GM12892 (cell line): ENCODE measurements at regions not wholly inside any gene's neighbourhood (a gene's known extent, or its start where the extent isn't known, plus 50 kb on each side); places are given as distances from the start of the nearest gene placed in this dataset.

Source experiments
- DNase-seq: peaks from one replicate; pipeline ENCODE4 v3.0.0; 2011; ENCODE audit not compliant: insufficient read length
- FAIRE-seq: peaks from 2 replicates; lab custom pipeline; 2011; peaks lifted over from hg19 to GRCh38; lab: Jason Lieb, UNC
- POLR2A ChIP-seq: IDR thresholded peaks from 2 replicates; pipeline ENCODE4 v1.6.1; 2011; ENCODE audit warnings: low read depth, low read length, control low read depth
- POLR2AphosphoS5 ChIP-seq: IDR thresholded peaks from 2 replicates; pipeline ENCODE4 v1.6.1; 2011; ENCODE audit warnings: low read depth, low read length, control low read depth
- TAF1 ChIP-seq: IDR thresholded peaks from 2 replicates; pipeline ENCODE4 v1.6.1; 2011; ENCODE audit warnings: low read depth, mild to moderate bottlenecking, control low read depth, low read length, borderline replicate concordance

DNA sequence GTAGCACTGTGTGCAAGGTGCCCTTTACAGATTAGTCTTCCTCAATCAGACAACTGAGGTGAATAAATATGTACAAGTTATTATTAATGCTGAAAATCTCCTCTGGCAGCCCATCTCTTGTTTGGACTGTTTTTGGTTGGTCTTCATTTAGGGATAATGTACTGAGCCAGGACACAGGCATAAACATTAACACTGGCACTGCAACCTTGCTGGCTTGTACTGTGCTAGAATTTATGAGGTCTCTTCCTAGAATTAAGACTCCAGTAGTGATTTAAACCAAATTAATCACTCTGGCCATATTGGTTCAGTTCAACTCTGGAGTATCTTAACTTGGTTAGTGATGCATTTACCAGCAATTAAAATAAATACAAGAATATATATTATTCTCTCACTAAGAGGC lies 244.7 kb upstream of the GK2 start:
- DNase-seq (no peak), FAIRE-seq (no peak)
- TF ChIP-seq POLR2AphosphoS5 (no peak), POLR2A (no peak), TAF1 (no peak)

DNA sequence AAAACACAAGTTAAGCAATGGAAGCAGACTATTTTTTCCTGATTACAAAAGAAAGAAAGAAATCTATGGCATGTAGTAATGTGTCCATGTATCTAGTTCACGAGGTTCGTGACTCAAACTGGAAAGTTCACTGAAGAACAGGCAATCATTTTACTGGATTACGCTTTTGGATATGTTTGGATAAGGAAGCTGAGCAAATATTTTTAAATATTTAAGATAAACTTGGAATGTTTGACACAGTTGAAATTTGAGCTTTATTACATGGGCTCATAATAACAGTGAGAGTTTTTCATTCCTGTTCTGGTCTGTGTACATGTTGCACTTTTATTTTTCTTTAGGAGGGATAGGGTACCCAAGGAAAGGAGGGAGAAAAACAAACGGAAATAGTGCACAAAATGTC lies 244.2 kb upstream of the GK2 start:
- no peak for DNase-seq
- no peak for TF ChIP-seq TAF1
- TF ChIP-seq POLR2AphosphoS5 = no peak
- no peak for TF ChIP-seq POLR2A
- no peak for FAIRE-seq

DNA sequence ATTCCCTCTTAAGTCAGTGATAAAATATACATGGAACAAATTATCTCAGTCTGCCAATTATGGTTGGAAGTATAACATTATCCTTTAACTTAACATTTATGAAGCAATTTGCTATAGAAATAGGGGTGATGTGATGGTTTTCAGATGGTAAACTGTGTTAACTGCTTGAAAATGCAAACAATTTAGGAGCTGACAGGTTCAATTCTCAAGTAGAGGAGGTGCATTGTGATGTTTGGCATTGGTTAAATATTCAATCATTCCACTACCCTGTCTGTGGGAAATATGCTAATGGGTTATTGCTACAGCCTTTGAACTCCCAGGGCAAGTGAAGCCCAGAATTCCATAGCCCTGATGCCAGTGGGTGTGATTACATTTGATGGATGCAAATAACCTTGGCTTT lies 243.4 kb upstream of the GK2 start:
- TF ChIP-seq POLR2A (no peak), POLR2AphosphoS5 (no peak), TAF1 (no peak)
- FAIRE-seq (no peak), DNase-seq (no peak)

DNA sequence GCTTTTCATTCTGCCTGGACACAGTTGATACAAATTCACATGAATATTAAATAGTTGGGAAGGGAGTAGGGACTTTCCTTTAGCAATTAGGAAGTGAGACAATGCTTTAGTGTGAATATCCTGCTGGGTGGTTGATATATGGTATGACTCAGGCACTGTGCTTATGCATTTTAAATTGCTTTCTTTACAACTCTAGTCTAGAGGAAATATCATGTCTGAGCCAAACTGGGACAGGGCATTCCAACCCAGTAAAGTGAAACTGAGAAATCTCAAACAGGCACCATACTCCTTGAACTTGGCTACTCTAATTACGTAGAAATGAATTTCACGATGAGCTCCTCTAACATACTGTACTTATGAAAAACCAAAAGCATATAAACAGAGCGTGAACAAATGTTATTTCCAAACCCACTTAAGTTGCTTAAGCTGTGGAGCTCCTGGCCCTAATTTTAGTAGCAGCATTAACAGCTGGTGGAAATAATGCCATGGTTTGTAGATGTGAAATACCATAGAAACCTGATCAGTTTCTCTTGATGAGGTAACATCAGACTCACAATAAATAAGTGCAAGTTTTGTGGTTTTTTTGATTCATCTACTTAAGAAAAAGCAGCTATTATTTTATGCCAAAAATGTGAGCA lies 242.9 kb upstream of the GK2 start:
- DNase-seq (no peak), FAIRE-seq (no peak)
- TF ChIP-seq POLR2AphosphoS5 (no peak), POLR2A (no peak), TAF1 (no peak)

DNA sequence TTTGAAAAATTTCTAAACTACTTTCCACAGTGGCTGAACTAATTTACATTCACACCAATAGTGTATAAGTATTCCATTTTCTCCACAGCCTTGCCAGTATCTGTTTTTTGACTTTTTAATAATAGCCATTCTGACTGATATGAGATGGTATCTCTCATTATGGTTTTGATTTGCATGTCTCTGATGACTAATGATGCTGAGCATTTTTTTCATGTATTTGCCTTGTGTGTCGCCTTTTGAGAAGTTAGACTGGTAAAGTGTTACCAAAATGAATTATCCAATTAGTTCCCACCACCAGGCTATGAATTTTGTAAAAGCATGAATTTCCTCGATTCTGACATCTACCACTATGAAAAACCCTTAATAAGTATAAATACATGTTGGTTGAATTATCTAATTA lies 242.2 kb upstream of the GK2 start:
- DNase-seq (no peak), FAIRE-seq (no peak)
- TF ChIP-seq POLR2A (no peak), POLR2AphosphoS5 (no peak), TAF1 (no peak)

DNA sequence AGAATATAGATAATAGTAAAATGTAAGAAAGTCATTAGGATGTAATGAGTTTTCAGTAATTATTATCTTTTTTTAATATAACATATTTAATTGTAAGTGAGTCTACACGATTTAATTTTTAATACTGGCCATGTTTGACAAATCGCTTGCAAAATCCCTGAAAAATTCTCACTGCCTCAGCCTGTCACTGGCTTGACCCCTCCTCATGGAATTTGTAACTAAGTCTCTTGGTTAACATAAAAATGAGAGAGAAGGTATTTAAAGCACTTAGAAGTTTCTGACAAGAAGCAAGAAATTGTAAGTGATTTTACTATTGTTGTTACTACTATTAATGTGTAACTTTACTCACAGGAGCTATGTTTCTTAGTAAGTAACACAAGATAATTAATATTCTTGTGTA lies 237.9 kb upstream of the GK2 start:
- TF ChIP-seq TAF1 (no peak), POLR2AphosphoS5 (no peak), POLR2A (no peak)
- FAIRE-seq = no peak
- DNase-seq = no peak

DNA sequence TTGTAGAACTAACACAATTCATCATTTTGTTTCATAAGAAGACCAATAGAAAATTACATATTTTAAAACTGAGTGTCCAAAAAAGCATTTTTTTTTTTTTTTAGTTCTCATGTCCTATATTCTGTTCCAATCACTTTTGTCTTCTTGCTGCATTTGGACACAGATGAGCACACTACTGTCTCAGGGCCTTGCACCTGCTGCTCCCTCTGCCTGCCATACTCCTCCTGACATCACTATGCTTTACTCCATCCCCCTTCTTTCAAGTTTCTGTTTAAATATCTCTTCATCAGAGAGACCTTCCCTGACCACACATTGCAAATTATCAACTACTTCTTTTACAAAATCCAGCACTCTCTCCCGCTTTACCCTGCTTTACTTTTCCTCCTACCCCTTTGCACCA lies 230.7 kb upstream of the GK2 start:
- FAIRE-seq (no peak), DNase-seq (no peak)
- TF ChIP-seq TAF1 (no peak), POLR2A (no peak), POLR2AphosphoS5 (no peak)

DNA sequence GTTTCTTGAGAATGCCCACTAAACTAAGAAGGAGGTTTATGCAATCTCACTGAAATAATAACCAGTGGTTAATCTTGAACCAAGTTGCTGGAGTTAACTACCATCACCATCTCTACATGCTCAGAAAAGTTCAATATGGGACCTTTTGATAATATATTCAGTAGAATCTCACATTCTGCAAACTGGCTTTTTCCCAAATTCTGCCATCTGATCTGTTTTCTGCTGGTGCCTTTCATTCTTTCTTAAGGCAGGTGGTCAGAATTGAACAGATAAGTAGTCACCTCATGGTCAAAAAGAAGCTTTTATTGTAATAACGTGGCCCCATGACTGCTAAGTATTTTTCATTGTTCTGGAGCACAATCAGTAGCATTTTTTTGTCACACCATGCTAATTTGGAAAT lies 229.0 kb upstream of the GK2 start:
- FAIRE-seq = no peak

DNA sequence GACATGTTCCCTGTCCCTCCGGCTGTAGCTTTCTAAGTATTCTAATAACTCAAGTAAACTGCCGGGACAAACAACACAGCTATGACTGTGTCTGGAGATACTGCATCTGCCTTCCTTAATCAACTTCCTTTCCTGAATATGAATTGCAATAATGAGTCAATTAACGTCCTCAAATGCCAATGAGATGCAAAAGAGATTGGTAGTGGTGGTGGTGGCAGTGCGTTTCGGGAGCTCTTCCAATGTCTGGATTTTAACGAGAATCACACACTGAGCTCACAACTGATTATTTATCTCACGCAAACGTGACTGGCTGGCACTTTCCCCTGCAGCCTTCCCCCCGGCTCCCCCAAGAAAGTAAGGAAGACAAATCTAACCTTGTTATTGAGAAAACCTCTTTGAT lies 226.1 kb upstream of the GK2 start:
- no peak for TF ChIP-seq POLR2AphosphoS5
- TF ChIP-seq POLR2A = no peak
- TF ChIP-seq TAF1 = no peak
- FAIRE-seq = no peak
- DNase-seq = no peak

More for the DNA sequence above, 229.0 kb upstream of the GK2 start:
- TF ChIP-seq TAF1 = no peak
- no peak for DNase-seq

DNA sequence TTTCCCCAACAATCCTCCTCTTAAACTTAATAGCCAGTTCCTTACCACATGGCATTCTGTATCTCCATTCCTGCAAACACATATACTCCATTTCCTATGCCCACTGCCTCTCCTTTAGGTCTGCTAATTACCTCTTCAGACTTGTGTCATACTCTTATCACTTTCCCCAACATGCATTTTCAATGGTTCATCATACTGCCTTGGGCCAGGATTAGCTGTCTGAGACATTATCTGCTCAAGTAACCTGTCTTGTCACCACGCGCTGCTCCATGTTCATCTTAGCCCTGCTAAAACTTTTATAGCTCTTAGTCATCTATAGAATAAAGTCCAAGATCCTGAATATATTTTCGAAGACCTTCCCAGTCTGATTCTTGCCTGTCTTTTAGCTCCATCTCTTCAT lies 224.1 kb upstream of the GK2 start:
- FAIRE-seq (no peak), DNase-seq (no peak)
- TF ChIP-seq POLR2AphosphoS5 = no peak

DNA sequence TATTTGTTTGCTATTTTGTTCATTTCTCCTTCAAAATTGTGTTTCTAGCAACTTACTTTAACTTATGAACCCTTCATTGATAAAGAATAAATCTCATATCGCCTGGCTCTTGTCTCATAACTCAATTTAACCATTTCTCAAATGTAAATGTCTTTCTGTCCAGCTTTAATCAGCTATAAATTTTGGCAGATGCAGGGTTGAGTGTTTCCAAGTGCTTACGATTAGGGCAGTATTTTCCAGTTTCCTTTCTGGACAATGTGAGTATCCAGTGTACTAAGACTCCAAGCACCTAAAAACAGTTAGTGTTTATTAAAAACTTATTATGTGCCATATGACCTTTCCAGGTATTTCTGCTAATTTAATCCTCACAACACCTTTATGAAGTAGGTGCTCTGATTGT lies 218.6 kb upstream of the GK2 start:
- TF ChIP-seq TAF1 (no peak), POLR2A (no peak), POLR2AphosphoS5 (no peak)
- FAIRE-seq = no peak
- no peak for DNase-seq

DNA sequence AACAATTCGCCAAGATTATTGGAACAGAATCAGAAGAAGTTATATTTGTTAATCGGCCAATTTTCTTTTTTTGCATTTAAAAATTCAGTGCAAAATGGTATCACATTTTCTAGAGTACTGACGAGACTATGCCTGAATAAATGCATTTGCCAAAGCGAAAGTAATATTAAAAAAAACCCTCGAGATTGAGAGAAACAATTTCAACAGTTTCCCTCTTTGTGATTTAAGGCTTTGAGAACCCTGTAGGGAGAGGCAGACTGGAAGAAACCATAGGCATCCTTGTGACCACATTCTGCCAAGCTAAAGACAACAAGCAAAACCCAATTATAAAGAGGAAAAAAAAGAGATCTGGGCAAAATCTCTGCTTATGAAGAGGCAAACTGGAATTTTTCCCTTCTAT lies 218.1 kb upstream of the GK2 start:
- FAIRE-seq (no peak), DNase-seq (no peak)
- TF ChIP-seq POLR2AphosphoS5 (no peak), POLR2A (no peak), TAF1 (no peak)

DNA sequence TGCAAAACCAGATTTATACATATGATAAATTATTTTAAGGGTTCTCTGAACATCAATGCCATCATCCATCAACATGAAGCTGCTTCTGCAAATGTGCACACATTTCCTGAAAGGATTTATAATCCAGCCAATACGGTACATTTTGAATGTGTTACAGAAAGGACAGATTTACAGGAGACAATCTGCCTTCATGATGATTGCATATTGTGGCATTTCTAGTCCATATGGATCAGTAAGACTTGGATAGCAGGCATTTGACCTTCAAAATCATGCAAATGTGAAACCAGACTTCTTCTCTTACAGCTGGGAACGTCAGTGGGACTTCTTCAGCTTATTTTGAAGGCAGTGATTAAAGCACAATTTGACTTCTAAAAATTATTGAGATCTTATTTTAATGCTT lies 217.3 kb upstream of the GK2 start:
- no peak for DNase-seq
- no peak for TF ChIP-seq TAF1
- no peak for TF ChIP-seq POLR2AphosphoS5
- TF ChIP-seq POLR2A = no peak
- FAIRE-seq = no peak
